Esophagus mucosa (tissue), 1 donor: ENCODE measurements at regions not wholly inside any gene's neighbourhood (a gene's known extent, or its start where the extent isn't known, plus 50 kb on each side); places are given as distances from the start of the nearest gene placed in this dataset.
A peak's percentile ranks its signal among the peaks of the same experiment; 100 is the strongest.

ENCODE experiments used
- ATAC-seq: fragments of 200-7000 bp; cut with Tn5 transposase; one replicate; pipeline ENCODE4 v1.9.1; 2020
- donor health status: DM: yes; HTN: yes; CAD: no.

- ATAC-seq, result no peak
These were observed 105.0 kb downstream of the SPRY2 start for GRCh38 chr13:80235967-80236302.

DNA sequence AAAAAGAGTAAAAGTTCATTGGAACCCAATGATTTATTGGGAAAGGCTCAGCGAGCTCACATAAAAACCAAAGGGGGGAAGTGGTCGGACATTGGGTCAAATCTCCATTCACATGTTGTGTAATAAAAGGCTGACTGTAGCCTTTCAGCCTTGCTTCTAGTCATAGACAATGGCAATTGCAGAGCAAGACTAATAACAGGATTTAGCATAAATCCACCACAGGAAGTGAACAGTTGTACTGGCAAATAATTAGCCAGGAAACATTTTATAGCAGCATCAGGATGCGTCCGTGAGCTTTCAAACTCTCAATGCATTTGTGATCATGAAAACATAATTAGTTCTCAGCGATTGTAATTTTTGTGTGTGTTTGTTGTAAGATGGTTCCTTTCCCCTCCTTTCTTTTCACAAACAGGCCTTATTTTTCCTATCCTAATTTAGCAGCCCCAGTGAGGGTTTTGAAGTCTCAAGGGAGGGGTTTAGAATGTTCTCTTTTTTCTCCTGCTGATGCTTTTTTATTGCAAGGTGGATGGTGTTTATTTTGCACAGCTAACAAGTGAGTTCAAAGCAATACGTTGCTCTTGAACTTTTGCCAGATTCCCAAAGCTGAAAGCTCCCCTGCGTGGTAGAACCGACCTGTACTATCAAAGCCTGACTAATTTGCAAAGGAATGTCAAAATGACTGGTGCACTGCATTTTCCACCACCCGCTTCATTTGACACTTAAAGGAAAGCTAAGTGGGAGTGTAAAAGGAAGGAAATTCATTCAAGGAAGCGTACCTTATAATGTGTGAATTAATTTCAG lies 105.6 kb downstream of the SPRY2 start:
- peak; percentile 39 for ATAC-seq

- no peak for ATAC-seq
These were observed 113.3 kb downstream of the SPRY2 start for GRCh38 chr13:80227645-80228044.

GRCh38 chr13:80226645-80227044 lies 114.3 kb downstream of the SPRY2 start:
- ATAC-seq, result no peak

GRCh38 chr13:80224468-80224867 lies 116.5 kb downstream of the SPRY2 start:
- ATAC-seq, result peak; percentile 90

DNA sequence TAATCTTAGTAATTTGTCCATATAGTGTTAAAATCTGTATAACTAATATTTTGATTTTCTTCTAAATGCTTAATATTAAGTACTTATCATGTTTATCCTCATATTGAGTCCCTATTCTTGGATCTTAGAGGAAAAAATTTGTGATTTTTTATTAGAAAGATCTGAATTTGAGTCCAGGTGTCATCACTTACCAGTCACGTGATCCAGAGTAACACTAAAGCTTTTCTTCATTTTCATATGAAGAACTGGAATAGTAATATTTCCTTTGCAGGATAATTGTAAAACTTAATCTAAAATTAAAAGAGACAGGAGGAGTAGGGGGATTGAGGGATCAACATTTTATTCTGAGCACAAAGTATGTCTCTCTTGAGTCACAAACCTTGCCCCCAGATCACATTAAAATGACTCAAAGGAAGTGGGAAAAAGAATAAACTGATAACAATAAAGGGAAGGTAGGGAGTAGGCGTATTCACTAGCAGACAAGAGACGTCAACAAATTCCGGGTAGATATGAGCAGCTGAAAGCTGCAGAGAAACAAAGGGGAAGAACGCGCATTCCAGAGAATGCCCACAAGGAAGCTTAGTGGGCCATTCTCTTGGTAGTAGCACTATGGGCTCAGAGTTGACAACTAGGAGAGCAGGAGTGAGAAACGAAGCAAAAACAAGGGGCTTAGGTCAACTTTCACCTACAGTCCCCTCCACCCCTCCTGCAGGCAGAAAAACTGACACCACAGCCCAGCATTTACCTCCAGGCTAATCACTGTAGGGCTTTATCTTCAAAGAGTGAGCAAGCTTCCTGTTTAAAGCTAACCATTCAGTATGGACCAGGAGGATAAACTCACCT lies 123.1 kb downstream of the SPRY2 start:
- ATAC-seq, result no peak

DNA sequence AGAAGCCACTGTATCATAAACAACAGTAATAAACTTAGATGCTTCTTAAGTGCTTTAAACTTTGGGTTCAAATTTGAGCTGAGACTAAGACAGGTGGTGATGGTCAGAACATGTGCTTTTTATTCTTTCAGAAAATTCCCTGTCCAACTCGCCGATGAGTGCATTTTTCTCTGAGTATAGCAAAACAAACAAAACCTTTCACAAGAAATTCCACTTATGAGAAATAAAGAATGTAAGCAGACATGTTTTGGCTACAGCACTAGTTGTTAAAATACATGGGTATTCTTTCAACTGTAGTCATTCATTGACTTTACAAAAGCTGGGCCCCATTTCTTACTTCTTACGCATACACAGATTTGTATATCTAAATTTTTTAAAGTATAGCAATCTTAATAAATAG lies 125.6 kb downstream of the SPRY2 start:
- no peak for ATAC-seq

DNA sequence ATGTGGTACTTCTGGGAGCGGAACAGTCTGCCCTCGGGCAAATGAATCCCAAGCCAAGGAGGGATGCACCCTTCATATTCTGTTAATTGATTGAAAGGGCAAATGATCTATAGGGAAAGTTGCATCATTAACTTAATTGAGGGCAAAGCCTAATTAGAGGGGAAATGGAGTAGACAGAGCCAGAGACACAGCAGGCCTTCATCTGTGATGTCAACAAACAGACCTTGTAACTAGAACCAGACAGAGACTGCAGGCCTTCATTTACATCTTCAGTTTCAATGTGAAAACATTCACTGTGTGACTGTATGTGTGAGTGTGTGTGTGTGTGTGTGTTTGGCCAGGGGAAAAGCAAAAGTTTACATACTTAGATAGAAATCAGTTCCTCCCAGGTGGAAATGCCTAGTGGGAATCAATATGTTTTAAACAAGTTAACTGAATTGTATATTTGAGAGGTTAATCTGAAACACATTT lies 126.4 kb downstream of the SPRY2 start:
- no peak for ATAC-seq

GRCh38 chr13:80214050-80214449 lies 126.9 kb downstream of the SPRY2 start:
- ATAC-seq, result no peak

GRCh38 chr13:80213201-80213600 lies 127.7 kb downstream of the SPRY2 start:
- no peak for ATAC-seq

DNA sequence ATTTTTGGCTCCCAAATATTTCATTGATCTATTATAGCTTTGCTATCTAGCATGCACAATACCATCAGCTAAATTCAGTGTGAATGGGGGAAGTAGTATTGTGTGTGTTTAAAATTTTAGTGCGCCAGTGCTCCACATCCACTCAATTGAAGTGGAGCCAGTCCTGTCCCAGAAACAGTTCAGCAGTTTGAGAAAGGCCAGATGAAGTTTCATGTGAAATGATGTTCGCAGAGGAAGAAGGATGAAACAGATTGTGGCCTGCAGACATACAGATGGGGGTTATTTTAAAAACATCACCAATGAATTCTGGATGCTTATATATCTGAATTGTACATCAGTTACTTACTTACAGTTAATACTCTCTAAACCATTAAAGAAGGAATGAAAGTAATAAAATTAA lies 129.4 kb downstream of the SPRY2 start:
- no peak for ATAC-seq

DNA sequence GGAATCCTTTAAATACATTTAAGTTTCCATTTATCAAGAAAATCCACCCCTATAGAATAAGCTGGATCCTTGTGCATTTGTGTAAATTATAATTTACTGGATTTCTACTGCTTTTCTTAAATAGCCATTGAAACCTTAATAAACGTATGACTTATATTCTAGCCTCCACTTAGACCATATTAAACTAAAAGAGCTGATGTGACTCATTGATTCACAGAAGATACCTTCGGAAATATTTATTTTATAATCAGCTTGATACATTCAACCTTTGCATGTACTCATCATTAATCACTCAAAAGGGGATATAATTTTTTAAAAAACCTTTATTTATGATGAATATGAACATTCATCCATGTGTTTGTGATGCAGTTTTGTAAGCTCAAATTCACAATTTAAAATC lies 136.3 kb downstream of the SPRY2 start:
- no peak for ATAC-seq

DNA sequence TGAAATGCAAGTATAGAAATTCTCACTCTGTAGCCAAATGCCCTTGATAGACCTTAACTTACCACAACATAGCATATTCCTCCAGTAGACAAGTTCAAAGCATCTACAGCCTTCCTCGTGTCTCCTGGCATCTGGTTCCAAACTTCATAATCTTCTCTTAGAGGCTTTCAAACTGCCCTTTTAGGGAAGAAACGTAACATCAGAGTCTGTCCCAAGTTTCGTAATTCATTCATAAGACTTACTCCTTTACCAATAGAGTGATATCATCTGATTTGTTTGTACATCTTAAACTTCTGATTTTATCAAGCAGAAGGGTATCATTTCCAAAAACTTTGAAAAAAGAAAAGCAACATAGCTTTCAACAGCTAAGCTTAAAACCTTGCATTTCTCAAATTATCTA lies 137.4 kb downstream of the SPRY2 start:
- no peak for ATAC-seq

GRCh38 chr13:80201694-80202468 lies 139.0 kb downstream of the SPRY2 start:
- ATAC-seq, result no peak

- no peak for ATAC-seq
These were observed 141.2 kb downstream of the SPRY2 start for GRCh38 chr13:80199585-80200292.

DNA sequence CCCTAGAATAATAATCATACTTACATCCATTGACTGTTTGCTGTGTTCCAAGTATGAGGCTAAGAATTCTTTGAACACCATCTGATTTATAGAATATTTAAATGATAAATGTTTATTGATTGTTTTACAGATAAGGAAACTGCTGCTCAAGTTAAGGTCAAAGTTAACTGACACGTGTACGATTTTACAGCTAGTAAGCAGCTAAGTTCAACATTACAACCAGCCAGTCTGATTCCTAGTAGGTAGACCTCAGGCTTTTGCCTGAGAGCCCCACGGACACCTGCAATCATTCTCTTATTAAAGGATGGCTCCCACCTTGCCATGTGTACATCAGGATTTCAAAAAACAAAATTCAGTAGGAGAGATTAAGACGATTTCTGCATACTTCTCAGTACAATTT lies 141.9 kb downstream of the SPRY2 start:
- ATAC-seq, result no peak

GRCh38 chr13:80196756-80197155 lies 144.2 kb downstream of the SPRY2 start:
- no peak for ATAC-seq

DNA sequence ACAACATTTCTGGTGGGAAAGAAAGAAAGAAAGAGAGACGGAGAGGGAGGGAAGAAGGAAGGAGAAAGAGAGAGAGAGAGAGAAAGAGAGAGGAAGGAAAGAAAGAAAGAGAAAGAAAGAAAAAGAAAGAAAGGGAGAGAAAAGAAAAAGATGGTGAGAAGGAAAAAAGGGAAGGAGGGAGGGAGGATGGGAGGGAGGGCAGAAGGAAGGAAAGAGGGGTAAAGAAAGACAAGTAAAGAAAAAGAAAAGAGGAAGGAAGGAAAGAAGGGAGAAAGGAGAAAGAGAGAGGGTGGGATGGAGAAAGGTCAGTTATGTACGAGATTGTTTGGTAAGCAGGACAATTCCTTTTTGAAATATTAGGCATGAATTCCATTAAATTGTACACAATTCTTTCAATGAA lies 145.3 kb downstream of the SPRY2 start:
- no peak for ATAC-seq

GRCh38 chr13:80189889-80190597 lies 150.9 kb downstream of the SPRY2 start:
- ATAC-seq, result no peak

DNA sequence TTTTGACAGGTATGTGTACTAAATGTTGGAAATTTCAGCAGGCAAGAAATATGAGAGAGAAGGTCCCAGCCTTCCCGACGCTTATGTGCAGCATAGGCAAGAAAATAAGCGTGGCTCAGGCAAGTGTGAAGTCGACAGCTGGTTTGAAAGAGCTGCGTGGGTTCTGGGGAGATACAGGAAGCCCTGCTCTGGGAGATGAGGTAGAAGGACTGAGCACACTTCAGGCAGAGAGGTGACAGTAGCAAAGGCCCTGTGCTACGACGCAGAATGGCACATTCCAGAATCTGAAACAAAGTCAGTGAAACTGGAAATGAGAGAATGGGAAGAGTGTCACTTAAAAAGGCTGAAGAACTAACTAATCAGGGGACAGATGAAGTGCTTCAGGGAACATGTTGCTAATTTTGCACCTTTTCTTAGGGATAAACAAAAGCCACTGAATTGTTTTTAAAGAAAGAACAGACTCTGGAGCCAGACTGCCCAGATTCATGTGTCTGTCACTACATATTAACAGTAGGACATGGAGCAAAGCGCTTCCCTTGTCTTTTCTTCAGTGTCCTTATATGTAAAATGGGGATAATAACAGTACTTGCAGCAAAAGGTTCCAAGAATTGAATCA lies 160.1 kb downstream of the SPRY2 start:
- ATAC-seq, result no peak

DNA sequence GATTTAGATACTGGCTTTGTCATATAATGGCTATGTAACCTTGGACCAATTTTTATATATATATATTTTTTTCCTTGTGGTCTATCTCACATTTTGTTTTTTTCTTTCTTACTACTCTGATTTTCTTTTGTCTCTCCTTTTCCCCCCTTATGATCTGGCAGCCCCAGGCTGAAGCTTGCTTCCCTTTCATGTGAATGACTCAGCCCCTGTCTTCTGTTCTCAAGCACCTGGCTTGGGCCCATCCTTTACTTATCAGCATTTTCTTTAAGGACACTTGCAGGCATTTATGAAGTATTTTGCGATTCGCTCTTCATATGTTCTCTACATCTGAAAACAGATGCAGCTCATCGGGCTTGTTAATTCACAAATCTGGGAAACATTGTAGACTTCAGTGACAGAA lies 163.6 kb downstream of the SPRY2 start:
- no peak for ATAC-seq
